ENCODE measurements at regions not wholly inside any gene's neighbourhood (a gene's known extent, or its start where the extent isn't known, plus 50 kb on each side); places are given as distances from the start of the nearest gene placed in this dataset.

DNA sequence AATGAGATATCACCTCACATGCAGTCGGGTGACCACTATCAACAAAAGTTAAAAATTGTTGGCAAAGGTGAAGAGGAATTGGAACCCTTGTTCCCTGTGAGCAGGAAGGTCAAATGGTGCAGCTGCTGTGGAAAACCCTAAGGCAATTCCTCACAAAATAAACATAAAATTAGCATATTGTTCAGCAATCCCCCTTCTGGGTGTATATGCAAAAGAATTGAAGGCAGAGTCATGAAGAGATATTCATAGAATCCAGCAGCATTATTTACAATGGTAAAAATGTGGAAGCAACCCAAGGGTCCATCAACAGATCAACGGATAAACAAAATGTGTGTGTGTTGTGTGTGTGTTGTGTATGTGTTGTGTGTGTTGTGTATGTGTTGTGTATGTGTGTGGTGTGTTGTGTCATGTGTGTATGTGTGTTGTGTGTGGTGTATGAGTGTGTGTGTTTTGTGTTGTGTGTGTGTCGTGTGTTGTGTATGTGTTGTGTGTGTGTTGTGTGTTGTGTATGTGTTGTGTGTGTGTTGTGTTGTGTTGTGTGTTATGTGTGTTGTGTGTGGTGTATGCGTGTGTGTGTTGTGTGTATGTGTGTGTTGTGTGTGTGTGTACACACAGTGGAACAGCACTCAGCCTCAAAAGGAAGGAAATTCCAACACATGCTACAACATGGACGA lies 245.1 kb downstream of the ERMARD start:
- TF ChIP-seq EZH2phosphoT487 (IDR thresholded peaks at IDR 0.05; ENCODE audit: insufficient read depth, low read depth) (no peak), EZH2 (IDR thresholded peaks at IDR 0.05; ENCODE audit: insufficient read depth, poor library complexity, severe bottlenecking) (no peak)
